ENCODE measurements at regions not wholly inside any gene's neighbourhood (a gene's known extent, or its start where the extent isn't known, plus 50 kb on each side); places are given as distances from the start of the nearest gene placed in this dataset.

DNA sequence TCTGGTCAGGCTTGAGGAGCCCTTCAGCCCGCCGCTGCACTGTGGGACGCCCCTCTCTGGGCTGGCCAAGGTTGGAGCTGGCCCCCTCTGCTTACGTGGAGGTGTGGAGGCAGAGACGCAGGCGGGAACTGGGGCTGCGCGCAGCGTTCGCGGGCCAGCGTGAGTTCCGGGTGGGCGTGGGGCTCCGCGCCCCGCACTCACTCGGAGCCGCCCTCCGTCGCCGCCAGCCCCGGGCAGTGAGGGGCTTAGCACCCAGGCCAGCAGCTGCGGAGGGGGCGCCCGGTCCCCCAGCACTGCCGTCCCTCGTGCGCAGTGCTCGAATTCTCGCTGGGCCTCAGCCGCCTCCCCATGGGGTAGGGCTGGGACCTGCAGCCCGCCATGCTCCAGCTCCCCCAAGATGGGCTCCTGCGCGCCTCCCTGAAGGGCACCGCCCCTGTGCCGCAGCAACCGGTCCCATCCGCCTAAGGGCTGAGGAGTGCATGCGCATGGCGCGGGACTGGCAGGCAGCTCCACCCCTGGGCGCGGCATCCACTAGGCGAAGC lies 695.9 kb downstream of the EPHA7 start:
- TF ChIP-seq, protein P1, sequence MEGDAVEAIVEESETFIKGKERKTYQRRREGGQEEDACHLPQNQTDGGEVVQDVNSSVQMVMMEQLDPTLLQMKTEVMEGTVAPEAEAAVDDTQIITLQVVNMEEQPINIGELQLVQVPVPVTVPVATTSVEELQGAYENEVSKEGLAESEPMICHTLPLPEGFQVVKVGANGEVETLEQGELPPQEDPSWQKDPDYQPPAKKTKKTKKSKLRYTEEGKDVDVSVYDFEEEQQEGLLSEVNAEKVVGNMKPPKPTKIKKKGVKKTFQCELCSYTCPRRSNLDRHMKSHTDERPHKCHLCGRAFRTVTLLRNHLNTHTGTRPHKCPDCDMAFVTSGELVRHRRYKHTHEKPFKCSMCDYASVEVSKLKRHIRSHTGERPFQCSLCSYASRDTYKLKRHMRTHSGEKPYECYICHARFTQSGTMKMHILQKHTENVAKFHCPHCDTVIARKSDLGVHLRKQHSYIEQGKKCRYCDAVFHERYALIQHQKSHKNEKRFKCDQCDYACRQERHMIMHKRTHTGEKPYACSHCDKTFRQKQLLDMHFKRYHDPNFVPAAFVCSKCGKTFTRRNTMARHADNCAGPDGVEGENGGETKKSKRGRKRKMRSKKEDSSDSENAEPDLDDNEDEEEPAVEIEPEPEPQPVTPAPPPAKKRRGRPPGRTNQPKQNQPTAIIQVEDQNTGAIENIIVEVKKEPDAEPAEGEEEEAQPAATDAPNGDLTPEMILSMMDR (IDR thresholded peaks at IDR 0.05), result no peak
- TF ChIP-seq POLR2A (IDR thresholded peaks at IDR 0.05), result no peak
